ENCODE measurements at regions not wholly inside any gene's neighbourhood (a gene's known extent, or its start where the extent isn't known, plus 50 kb on each side); places are given as distances from the start of the nearest gene placed in this dataset.
"Not testable (repeated sequence)": the region's sequence is repeated elsewhere in the genome, so short reads cannot be mapped to it uniquely, and the experiment has no call there.

GRCh38 chr20:40966103-40966502, 62.5 kb upstream of the TOP1 start:
- Histone ChIP-seq H3K4me3 (IDR thresholded peaks at IDR 0.05; ENCODE audit: insufficient read depth, low read depth, low read length) (no peak overlapping the region), H3K27me3 (ENCODE audit: insufficient read depth, low read depth) (no peaks in the 10 kb centered on the region), H3K36me3 (ENCODE audit: insufficient read depth) (no peaks in the 10 kb centered on the region), H3K4me2 (no peak overlapping the region), H3K9ac (no peak overlapping the region), H2AFZ (ENCODE audit: low read depth) (no peak overlapping the region), H3K79me2 (ENCODE audit: insufficient read depth, low read depth) (no peaks in the 10 kb centered on the region), H3K4me1 (ENCODE audit: low read depth, poor library complexity, severe bottlenecking) (peaks cover 7% of the 10 kb centered on the region), H4K20me1 (ENCODE audit: insufficient read depth) (no peaks in the 10 kb centered on the region), H3K27ac (no peak overlapping the region)
- TF ChIP-seq CTCF (conservative IDR thresholded peaks at IDR 0.05; ENCODE audit: low read depth, low read length), result no peak; the same call in 1 of the 2 replicates

- no peak for TF ChIP-seq CTCF (conservative IDR thresholded peaks at IDR 0.05; ENCODE audit: low read depth, low read length)
- Histone ChIP-seq H3K4me2 (no peak overlapping the region), H3K9ac (no peak overlapping the region)
These were observed 62.0 kb upstream of the TOP1 start for GRCh38 chr20:40966516-40967185.

GRCh38 chr20:40967700-40968099, 60.9 kb upstream of the TOP1 start:
- no peak for TF ChIP-seq CTCF (conservative IDR thresholded peaks at IDR 0.05; ENCODE audit: low read depth, low read length)

More at GRCh38 chr20:40966516-40967185, 62.0 kb upstream of the TOP1 start:
- H2AFZ ChIP-seq (ENCODE audit: low read depth), result no peak overlapping the region
- H3K79me2 ChIP-seq (ENCODE audit: insufficient read depth, low read depth), result no peaks in the 10 kb centered on the region
- no peak overlapping the region for H3K4me3 ChIP-seq (IDR thresholded peaks at IDR 0.05; ENCODE audit: insufficient read depth, low read depth, low read length)
- H3K4me1 ChIP-seq (ENCODE audit: low read depth, poor library complexity, severe bottlenecking), result peaks cover 7% of the 10 kb centered on the region
- H3K27ac ChIP-seq, result no peak overlapping the region
- H4K20me1 ChIP-seq (ENCODE audit: insufficient read depth), result no peaks in the 10 kb centered on the region
- no peaks in the 10 kb centered on the region for H3K36me3 ChIP-seq (ENCODE audit: insufficient read depth)
- no peaks in the 10 kb centered on the region for H3K27me3 ChIP-seq (ENCODE audit: insufficient read depth, low read depth)

GRCh38 chr20:40968816-40969562, 59.6 kb upstream of the TOP1 start:
- H3K9ac ChIP-seq; H4K20me1 ChIP-seq (ENCODE audit: insufficient read depth); H3K27ac ChIP-seq; H3K27me3 ChIP-seq (ENCODE audit: insufficient read depth, low read depth); H3K4me3 ChIP-seq (IDR thresholded peaks at IDR 0.05; ENCODE audit: insufficient read depth, low read depth, low read length); H3K79me2 ChIP-seq (ENCODE audit: insufficient read depth, low read depth); H3K4me1 ChIP-seq (ENCODE audit: low read depth, poor library complexity, severe bottlenecking); H3K36me3 ChIP-seq (ENCODE audit: insufficient read depth): not testable (repeated sequence)
- TF ChIP-seq CTCF (conservative IDR thresholded peaks at IDR 0.05; ENCODE audit: low read depth, low read length), result peak; percentile 97
- H3K4me2 ChIP-seq, result peak overlapping the region; percentile 66
- peak overlapping the region; percentile 86 for H2AFZ ChIP-seq (ENCODE audit: low read depth)

More at GRCh38 chr20:40967700-40968099, 60.9 kb upstream of the TOP1 start:
- Histone ChIP-seq H3K36me3 (ENCODE audit: insufficient read depth) (no peaks in the 10 kb centered on the region), H3K4me2 (no peak overlapping the region), H3K9ac (no peak overlapping the region), H4K20me1 (ENCODE audit: insufficient read depth) (no peaks in the 10 kb centered on the region), H3K4me1 (ENCODE audit: low read depth, poor library complexity, severe bottlenecking) (peaks cover 7% of the 10 kb centered on the region), H3K4me3 (IDR thresholded peaks at IDR 0.05; ENCODE audit: insufficient read depth, low read depth, low read length) (no peak overlapping the region), H2AFZ (ENCODE audit: low read depth) (no peak overlapping the region), H3K27me3 (ENCODE audit: insufficient read depth, low read depth) (no peaks in the 10 kb centered on the region), H3K79me2 (ENCODE audit: insufficient read depth, low read depth) (no peaks in the 10 kb centered on the region), H3K27ac (no peak overlapping the region)
